AG09319 (cell line): ENCODE measurements at regions not wholly inside any gene's neighbourhood (a gene's known extent, or its start where the extent isn't known, plus 50 kb on each side); places are given as distances from the start of the nearest gene placed in this dataset.

Source experiments
- DNase-seq: peaks from one replicate; pipeline ENCODE4 v3.0.0-alpha.2; 2010; ENCODE audit warnings: low read depth; ENCODE audit errors: extremely low read depth
- CTCF ChIP-seq: IDR thresholded peaks from 2 replicates; pipeline ENCODE4 v1.5.1; 2011; ENCODE audit warnings: low read depth, mild to moderate bottlenecking, inconsistent platforms, low read length, moderate library complexity

GRCh38 chr9:18124760-18125159 lies 349.2 kb upstream of the ADAMTSL1 start:
- TF ChIP-seq CTCF, result no peak
- no peak for DNase-seq

GRCh38 chr9:18126831-18127498 lies 347.0 kb upstream of the ADAMTSL1 start:
- TF ChIP-seq CTCF, result no peak
- DNase-seq, result no peak

GRCh38 chr9:18127499-18127875 lies 346.5 kb upstream of the ADAMTSL1 start:
- no peak for DNase-seq
- no peak for TF ChIP-seq CTCF

GRCh38 chr9:18129809-18130334 lies 344.1 kb upstream of the ADAMTSL1 start:
- DNase-seq, result no peak
- TF ChIP-seq CTCF, result no peak

GRCh38 chr9:18136354-18136994 lies 337.5 kb upstream of the ADAMTSL1 start:
- DNase-seq, result no peak
- TF ChIP-seq CTCF, result no peak

GRCh38 chr9:18137815-18138214 lies 336.1 kb upstream of the ADAMTSL1 start:
- no peak for DNase-seq
- TF ChIP-seq CTCF, result no peak

- TF ChIP-seq CTCF, result no peak
- DNase-seq, result no peak
Observed at GRCh38 chr9:18138656-18139055, 335.3 kb upstream of the ADAMTSL1 start.
